NCI-H2029 treated with DMSO at 0.1 percent for 48 hours (cell line): ENCODE measurements at regions not wholly inside any gene's neighbourhood (a gene's known extent, or its start where the extent isn't known, plus 50 kb on each side); places are given as distances from the start of the nearest gene placed in this dataset.
"Not testable (repeated sequence)": the region's sequence is repeated elsewhere in the genome, so short reads cannot be mapped to it uniquely, and the experiment has no call there.

Experiments
- DNase-seq: peaks from one replicate; lab custom pipeline; 2025; lab: John Stamatoyannopoulos, UW

- no peak for DNase-seq
Measured at GRCh38 chr4:112708772-112709171, 71.8 kb downstream of the LARP7 start.

GRCh38 chr4:112714922-112715901 is 78.3 kb downstream of the LARP7 start:
- DNase-seq = no peak

- no peak for DNase-seq
Measured at GRCh38 chr4:112717856-112718255, 80.9 kb downstream of the LARP7 start.

DNA sequence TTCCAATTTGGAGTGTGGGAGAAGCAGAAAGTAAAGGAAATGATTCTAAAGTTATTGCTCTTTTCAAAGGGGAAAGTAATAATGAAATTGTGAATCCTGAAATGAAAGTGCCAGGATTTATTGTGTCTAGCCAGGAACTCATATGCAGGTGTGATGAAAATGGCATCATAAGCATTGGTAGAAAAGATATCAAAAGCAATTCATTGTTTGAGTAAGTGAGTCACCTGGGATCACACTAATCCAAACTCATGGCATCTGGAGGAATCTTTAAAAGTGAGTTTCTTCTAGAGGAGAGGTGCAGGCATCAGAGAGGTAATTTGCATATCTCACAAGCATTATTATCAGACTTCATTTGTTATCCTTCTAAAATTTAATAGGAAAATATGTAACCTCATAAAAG is 84.7 kb downstream of the LARP7 start:
- no peak for DNase-seq

GRCh38 chr4:112726041-112726440 is 89.1 kb downstream of the LARP7 start:
- DNase-seq = peak; percentile 15

- not testable (repeated sequence) for DNase-seq
Measured at GRCh38 chr4:112727728-112728127, 90.8 kb downstream of the LARP7 start.

- DNase-seq = no peak
Measured at GRCh38 chr4:112731715-112732114, 94.8 kb downstream of the LARP7 start.

GRCh38 chr4:112732142-112732541 is 95.2 kb downstream of the LARP7 start:
- no peak for DNase-seq

GRCh38 chr4:112735474-112735951 is 98.6 kb downstream of the LARP7 start:
- no peak for DNase-seq

DNA sequence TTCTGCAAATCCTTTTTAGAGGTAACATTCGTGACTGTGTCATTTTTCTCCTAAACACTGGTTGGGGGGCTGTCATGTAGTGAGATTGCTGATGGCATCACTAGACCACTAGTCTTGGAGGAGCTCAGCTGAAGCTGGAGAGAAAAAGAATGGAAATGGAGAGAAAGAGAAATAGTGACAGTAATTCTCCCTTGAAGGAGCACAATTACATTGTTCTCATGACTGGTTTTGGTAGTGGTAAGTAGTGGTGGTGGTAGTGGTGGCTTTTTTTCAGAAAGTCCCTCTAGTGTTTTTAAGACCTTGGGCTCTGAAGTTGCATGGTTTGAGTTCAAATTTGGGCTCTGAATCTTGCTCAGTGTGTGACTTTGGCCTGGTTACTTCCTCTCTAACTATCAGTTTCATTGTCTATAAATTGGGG is 99.8 kb downstream of the LARP7 start:
- DNase-seq = no peak

DNA sequence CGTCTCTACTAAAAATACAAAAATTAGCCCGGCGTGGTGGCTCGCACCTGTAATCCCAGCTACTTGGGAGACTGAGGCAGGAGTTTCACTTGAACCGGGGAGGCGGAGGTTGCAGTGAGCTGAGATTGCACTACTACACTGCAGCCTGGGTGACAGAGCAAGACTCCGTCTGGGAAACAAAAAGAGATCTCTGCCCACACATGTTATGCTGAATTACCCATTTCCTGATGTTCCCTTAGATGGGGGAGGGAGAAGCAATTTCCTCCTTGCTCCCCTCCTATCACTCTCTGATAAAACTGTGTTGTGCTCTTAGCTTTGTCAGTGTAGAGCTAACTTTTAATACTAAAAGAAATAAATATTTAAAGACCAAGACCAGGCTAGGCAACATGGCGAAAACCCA is 102.5 kb downstream of the LARP7 start:
- no peak for DNase-seq

GRCh38 chr4:112747036-112747435 is 110.1 kb downstream of the LARP7 start:
- DNase-seq = no peak

DNA sequence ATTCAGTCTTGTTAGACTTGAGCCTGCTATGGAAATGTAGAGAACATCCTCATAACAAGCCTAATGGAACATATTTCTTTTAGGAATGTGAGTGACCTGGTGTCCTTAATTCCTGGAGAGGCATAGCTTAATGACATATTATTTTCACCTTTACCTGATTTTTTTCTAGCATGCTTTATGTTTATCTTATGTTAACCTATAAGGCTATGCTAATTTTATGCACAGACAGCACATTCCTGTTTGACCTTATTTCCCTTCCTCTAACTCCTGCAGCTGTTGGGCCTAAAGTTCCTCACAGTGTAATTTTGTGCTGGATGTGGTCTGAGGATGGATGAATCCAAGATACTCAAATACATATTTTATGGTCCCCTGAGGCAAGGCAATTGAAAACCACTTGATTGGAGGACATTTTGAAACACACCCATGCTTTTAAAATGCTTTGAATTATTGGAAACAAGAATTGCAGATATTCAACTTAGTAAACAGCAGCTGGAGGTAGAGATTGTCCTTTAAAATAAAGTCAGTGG is 111.5 kb downstream of the LARP7 start:
- DNase-seq = no peak

DNA sequence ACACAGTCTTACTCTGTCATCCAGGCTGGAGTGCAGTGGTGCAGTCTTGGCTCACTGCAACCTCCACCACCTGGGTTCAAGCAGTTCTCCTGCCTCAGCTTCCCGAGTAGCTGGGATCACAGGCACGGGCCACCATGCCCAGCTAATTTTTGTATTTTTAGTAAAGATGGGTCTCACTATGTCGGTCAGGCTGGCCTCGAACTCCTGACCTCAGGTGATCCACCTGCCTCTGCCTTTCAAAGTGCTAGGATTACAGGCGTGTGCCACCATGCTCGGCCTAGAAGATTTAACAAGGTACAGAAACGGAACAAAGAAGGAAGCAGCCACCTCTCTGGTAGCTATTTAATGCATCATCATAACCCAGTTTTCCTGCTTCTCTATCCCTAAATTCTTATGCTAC is 113.8 kb downstream of the LARP7 start:
- DNase-seq = not testable (repeated sequence)

- DNase-seq = no peak
Measured at GRCh38 chr4:112751447-112751846, 114.5 kb downstream of the LARP7 start.

DNA sequence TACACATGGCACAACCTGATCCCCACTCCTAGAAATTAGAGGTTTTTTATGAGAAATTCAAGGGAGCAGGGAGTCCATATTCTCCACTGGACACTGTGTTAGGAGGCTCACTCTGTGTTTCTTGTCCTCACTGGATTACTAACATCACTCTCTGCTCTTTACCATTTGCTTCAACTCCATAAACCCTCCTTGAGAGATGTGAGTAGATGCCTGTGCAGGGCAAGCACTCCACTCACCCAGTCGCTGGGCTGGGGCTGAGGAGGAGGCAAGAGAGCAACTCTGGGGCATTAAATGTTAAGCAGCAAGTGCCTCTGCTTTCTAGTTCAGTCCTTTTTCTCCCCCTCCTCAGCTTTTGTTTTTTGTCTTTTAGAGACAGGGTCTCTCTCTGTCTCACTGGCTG is 115.1 kb downstream of the LARP7 start:
- no peak for DNase-seq

DNA sequence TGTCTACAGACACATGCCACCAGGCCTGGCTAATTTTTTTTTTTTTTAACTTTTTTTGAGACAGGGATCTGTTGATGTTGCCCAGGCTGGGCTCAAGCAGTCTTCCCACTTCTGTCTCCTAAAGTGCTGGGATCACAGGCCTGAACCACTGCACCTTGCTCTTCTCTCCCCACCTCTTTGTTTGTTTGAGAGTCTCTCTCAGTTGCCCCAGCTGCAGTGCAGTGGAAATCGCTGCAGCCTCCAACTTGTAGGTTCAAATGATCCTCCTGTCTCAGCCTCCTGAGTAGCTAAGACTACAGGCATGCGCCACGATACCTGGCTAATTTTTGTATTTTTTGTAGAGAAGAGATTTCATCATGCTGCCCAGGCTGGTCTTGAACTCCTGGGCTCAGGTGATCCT is 115.6 kb downstream of the LARP7 start:
- DNase-seq = no peak

GRCh38 chr4:112753333-112753732 is 116.4 kb downstream of the LARP7 start:
- no peak for DNase-seq

DNA sequence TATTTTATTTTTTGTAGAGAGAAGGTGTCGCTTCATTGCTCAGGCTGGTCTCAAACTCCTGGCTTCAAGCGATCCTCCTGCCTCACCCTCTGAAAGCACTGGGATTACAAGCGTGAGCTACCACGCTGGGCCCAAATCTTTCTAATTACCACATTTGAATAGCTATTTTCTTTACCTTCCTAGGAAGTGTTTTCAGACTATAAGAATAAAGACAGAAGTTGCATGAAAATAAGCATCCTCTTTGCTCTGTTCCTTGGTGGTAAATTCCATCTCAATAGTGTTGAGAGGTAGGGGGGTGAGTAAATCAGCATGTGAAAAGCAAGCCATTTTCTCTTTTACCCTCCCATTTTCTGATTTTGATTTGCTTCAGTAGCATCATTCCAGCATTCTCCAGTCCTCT is 122.4 kb downstream of the LARP7 start:
- no peak for DNase-seq

- DNase-seq = peak; percentile 4
Measured at GRCh38 chr4:112765317-112765974, 128.5 kb downstream of the LARP7 start.

GRCh38 chr4:112766422-112766821 is 129.5 kb downstream of the LARP7 start:
- DNase-seq = no peak

DNA sequence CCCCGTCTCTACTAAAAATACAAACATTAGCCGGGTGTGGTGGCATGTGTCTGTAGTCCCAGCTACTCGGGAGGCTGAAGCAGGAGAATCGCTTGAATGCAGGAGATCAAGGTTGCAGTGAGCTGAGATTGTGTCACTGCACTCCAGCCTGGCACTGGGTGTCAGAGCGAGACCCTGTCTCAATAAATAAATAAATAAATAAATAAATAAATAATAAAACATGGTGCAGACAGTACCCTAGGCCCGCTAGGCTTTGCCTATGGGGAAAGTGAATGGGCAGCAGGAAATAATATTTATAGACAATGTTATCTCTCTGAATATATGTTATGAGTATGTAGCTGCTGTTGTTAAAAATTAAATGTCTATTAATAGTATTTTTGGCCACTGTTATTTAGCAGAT is 130.4 kb downstream of the LARP7 start:
- DNase-seq = no peak

DNA sequence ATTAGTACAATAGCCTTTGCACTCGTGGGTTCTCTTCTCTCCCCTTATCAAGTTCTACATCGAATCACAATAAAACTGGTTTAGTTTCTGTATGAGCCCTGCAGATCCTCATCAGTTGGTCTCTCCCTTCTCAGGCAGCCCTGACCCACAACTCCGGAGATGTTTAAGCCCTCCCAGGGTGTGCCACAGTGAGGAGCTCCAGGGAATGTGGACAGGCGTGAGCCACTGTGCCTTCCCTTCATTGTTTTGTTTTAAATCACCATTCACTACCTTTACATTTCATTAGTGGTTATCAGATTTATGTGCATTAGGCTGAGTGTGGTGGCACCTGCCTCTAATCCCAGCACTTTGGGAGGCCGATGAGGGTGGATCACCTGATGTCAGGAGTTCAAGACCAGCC is 133.2 kb downstream of the LARP7 start:
- no peak for DNase-seq
